ENCODE measurements at regions not wholly inside any gene's neighbourhood (a gene's known extent, or its start where the extent isn't known, plus 50 kb on each side); places are given as distances from the start of the nearest gene placed in this dataset.
A peak's percentile ranks its signal among the peaks of the same experiment; 100 is the strongest.

DNA sequence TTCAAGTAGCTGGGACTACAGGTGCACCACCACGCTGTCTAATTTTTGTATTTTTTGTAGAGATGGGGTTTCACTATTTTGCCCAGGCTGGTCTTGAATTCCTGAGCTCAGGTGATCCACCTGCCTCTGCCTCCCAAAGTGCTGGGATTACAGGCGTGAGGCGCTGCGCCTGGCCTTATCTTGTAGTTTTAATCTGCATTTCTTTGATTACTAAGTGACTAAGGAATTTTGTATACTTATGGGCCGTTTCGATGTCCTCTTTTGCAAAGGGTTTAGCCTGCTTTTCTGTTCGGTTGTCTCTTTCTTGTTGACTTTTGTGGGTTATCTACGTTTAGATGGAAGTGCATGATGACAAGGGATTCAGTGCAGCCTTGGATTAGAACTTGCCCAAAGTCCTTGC lies 500.6 kb downstream of the QKI start:
- DNase-seq (ENCODE audit: low spot score): no peak

- no peak for DNase-seq (ENCODE audit: low spot score)
Observed at GRCh38 chr6:163913045-163913444, 498.5 kb downstream of the QKI start.

DNA sequence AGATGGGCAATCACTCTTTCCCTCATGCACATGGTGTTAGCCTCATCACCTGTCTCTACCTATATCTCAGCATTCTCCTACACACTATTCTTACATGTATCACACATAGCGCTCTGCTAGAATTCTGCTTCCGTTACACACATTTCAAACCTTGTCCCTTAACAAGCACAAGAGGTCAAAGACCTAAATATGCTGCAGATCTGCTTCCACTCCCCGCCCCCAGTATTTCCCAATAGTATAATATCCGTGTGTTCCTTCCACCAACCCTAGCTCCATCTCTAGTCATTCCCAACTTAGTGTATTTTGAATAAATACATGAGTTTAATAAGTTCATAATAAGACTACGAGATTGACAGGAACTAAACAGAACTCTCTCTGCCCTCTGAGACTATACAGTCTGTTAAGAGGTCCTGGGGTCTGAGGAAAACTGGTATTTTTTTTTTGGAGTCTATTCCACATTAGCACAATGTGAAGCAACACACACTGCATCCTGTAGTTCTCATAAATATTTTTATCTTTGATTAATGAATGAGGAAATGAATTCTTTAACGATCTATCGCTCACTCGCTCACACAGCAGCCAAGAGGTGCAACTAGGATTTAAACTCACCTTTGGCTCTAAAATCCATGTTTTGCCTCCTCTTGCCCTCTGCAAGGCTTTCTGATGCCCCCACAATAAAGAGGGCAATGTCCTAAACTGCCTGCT lies 491.6 kb downstream of the QKI start:
- DNase-seq (ENCODE audit: low spot score): no peak

GRCh38 chr6:163904186-163904585 lies 489.7 kb downstream of the QKI start:
- DNase-seq (ENCODE audit: low spot score): no peak

DNA sequence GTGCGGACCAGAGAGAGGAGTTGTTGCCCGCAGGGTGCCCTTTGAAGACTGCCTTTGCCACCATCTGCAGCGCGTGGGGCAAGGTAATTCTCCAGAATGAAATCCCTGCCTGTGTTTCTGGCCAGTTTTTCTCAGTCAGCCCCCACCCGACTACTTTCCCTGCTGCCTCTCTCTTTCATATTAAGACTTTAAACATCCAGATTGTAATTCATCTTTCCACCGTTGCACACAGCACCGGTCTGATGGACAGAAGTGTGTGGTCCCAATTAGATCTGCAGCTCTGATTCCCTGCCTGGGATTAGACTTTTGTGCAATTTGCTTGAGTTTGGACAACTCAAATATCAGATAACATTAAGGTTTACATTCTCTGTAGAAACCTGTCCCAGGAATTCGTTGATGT lies 489.0 kb downstream of the QKI start:
- DNase-seq (ENCODE audit: low spot score): no peak

- DNase-seq (ENCODE audit: low spot score): no peak
Observed at GRCh38 chr6:163902993-163903392, 488.5 kb downstream of the QKI start.

DNA sequence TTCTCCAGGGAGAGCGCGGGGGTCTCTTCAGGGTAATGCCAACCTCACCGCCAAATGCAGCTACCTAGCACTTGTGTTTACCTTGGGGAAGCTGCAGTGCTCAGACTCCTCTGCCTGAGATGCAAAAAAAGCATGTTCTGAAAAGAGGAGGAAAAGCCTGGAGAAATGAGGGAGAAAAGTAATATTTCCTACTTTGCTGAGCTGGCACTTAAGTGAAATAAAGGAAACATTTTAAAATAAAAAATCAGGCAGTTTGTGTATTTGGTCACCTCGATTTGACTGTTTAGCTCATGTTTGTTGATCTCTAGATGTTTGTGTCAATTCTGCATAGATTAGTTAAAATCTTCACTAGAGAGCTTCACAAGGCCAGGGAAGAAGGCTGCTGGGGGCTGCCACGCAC lies 487.2 kb downstream of the QKI start:
- no peak for DNase-seq (ENCODE audit: low spot score)

DNA sequence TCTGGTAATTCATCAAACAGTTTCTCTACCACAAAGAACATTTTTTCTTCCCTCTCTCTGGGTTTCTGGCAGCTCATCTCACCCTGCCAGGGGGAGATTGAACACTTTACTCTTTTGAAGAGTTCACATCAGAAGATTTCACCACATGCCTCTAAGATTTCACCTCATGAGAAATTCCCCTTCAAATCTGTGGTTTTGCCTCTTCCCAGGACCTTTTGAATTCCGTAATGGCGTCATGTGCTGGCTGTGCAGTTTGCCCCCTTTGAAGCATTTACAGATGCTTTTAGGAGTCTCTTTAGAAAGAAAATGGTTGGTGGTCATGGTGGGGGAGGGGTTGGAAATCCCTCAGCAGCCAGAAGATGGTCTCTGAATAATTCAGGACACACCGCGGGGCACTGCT lies 486.1 kb downstream of the QKI start:
- DNase-seq (ENCODE audit: low spot score): no peak

DNA sequence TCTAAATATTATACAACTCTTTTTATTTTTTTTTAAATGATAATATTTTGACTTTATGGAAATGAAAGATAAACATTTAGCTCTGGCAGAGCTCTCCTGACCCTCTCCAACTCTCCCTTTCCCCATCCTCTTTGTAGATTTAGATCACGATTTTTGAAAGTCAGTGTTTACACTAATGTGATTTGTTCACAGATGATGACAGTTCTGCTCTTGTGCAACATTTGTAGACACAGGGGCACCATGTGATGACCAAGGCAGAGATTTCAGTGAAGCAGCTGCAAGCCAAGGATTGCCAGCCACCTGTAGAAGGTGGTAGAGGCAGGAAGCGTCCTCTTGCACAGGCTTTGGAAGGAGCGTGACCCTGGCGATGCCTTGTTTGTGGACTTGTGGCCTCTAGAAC lies 483.2 kb downstream of the QKI start:
- no peak for DNase-seq (ENCODE audit: low spot score)

DNA sequence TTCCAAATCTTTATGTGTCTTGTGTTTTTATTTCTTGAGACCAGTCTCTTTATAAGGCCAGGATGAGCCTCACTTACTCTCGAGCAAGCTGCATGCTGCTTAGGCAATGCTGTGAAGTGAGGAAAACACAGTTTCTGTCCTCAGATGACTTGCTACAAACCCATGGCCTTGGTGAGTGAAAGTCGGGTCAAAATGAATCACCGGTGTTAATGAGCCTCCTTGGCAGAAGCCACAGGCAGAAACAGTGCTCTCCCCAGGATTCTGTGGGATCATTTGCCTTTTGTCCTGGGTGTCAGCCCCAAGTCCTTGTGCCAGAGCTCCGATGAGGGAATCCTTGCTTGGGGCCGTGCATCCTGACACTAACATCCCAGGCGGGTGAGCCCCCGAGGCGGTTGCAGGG lies 482.5 kb downstream of the QKI start:
- DNase-seq (ENCODE audit: low spot score): no peak

- no peak for DNase-seq (ENCODE audit: low spot score)
Observed at GRCh38 chr6:163895162-163895561, 480.6 kb downstream of the QKI start.

- DNase-seq (ENCODE audit: low spot score): no peak
Observed at GRCh38 chr6:163893609-163894189, 479.2 kb downstream of the QKI start.

GRCh38 chr6:163892824-163893561 lies 478.5 kb downstream of the QKI start:
- DNase-seq (ENCODE audit: low spot score): no peak

DNA sequence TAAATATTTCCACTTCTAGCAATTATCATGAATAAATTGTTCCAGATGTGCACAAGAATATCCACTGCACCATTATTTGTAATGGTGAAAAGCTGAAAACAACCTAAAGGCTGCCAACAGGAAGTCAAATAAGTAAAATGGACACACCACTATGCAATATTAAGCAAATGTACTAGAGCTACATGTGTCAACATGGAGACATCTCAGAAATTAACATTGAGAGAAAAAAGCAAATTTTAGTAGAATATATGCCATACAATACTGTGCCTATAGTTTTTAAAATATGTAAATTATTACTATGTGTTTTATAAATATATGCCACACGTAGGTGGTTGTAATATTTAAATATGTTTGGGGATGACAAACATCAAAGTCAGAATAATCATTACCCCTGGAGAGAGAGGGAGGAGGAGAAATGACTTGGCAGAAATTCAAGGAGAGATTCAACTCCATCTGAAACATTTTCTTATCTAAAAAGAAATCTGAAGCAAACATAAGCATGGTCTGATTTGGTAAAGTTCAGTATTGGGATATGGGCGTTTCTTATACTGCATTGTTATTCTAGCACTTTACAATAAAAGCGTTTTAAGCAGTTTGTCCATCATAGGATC lies 475.5 kb downstream of the QKI start:
- no peak for DNase-seq (ENCODE audit: low spot score)

- DNase-seq (ENCODE audit: low spot score): no peak
Observed at GRCh38 chr6:163888030-163888819, 473.7 kb downstream of the QKI start.

DNA sequence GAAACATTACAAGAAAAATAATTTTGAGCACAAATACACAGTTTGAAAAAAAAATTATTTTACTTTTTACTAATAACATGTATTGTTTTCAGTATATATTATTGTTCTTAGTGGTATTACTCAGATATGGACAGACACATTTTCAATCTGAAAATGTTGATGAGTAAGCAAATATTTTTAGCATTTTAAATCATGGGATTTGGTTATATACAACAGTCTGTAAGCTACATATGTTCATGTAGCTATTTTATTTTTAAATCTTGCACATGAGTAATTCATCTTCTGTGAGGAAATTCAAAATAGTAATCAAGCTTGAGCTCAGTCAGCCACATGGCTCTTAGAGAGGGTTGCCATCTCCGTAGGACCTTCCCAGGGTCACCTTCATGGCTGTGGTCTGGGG lies 471.9 kb downstream of the QKI start:
- DNase-seq (ENCODE audit: low spot score): no peak

- no peak for DNase-seq (ENCODE audit: low spot score)
Observed at GRCh38 chr6:163883984-163884383, 469.5 kb downstream of the QKI start.

GRCh38 chr6:163878698-163879097 lies 464.2 kb downstream of the QKI start:
- DNase-seq (ENCODE audit: low spot score): no peak

DNA sequence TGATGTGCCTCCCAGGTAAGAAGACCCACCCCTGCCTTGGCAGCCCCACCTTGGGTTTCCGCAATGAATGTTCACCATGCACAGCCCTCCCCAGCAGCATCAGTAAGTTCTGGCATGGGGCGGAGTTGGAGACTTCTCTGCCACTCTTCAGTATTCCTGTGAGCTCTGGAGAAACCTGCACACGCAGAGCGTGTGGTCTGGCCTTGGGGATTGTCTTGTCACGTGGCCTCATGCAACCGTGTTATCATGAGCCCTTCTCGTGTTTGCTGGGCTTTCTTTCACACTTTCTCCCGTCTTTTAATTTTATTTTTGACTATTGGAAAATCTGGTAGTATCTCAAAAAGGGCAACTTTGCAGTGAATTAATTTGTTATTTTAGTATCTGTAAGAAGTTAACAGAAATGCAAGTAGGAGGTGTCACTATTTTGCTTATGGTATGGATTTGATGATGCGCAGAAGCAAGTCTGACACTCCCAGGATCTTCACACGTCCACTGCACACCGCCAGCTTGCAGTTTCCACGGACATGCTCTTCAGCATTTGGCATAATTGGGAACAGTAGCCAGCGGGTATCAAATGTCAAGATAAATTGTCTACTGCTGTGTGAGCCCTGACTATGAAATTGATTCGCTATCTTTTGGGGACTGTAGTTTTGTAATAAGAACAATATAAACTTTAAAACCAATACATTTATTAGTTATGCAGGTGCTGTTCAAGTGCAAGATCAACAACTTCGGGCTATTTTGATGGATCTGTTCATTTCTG lies 463.5 kb downstream of the QKI start:
- no peak for DNase-seq (ENCODE audit: low spot score)

DNA sequence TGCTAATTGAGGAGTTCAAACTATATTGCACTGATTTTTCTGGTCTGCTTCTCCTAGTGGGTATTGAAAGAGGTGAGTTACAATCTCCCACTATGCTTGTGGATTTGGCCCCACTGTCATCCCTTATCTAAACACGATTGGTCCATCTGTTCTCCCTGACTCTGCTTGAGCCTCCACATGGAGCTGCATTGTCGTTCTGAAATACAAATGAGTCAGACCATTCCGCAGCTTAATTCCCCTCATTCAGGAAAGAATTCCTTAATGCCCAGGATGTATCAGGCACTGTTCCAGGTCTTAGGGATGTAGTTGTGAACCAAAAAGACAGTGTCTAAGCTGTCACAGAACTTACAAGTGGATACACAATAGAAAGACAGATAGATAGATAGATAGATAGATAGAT lies 461.9 kb downstream of the QKI start:
- DNase-seq (ENCODE audit: low spot score): no peak

DNA sequence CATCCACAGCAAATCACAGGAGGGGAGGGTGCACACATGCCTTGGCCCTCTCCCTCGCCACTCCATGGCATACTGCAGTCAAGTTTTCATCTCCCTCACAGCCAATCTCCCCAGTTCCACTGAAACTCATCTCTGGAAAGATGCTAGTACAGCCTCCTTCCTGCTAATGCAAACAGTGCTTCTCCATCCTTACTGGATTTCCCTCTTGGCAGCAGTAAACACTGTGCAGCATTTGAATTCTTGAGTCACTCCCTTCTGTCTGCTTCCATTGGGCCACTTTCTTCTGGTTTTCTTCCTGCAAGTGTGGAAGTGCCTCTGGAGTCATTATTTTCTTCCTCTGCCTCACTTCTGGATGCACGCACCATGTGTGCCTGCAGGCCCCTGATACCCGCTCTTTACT lies 460.3 kb downstream of the QKI start:
- no peak for DNase-seq (ENCODE audit: low spot score)

GRCh38 chr6:163872335-163872734 lies 457.8 kb downstream of the QKI start:
- DNase-seq (ENCODE audit: low spot score): peak; percentile 68
